GM23338 (cell line): ENCODE measurements at regions not wholly inside any gene's neighbourhood (a gene's known extent, or its start where the extent isn't known, plus 50 kb on each side); places are given as distances from the start of the nearest gene placed in this dataset.

Experiments
- ATAC-seq: fragments of 200-7000 bp; cut with Tn5 transposase; 3 replicates; pipeline ENCODE4 v1.9.1; 2020
- DNase-seq: peaks from one replicate; pipeline ENCODE4 v3.0.0-alpha.2; 2015; ENCODE audit warnings: low spot score
- H2AFZ ChIP-seq: fragments of 200-600 bp; sonication (generic); 2 replicates; pipeline ENCODE4 v1.8.0; 2016; ENCODE audit warnings: antibody characterized with exemption, mild to moderate bottlenecking, moderate library complexity
- H3F3A ChIP-seq: fragments of 200-600 bp; sonication (generic); replicated peaks from 2 replicates; pipeline ENCODE4 v1.8.0; 2017; ENCODE audit warnings: antibody characterized with exemption, mixed run types, low read depth
- H3K27ac ChIP-seq: fragments of 200-600 bp; sonication (generic); 2 replicates; pipeline ENCODE4 v1.6.1; 2016; ENCODE audit warnings: low read depth
- H3K27me3 ChIP-seq: fragments of 200-600 bp; sonication (generic); 2 replicates; pipeline ENCODE4 v1.8.0; 2016; ENCODE audit warnings: mild to moderate bottlenecking, mixed run types, moderate library complexity; ENCODE audit not compliant: insufficient read depth
- H3K36me3 ChIP-seq: fragments of 200-600 bp; sonication (generic); 2 replicates; pipeline ENCODE4 v1.8.0; 2016; ENCODE audit warnings: mild to moderate bottlenecking; ENCODE audit not compliant: insufficient read depth
- H3K4me1 ChIP-seq: fragments of 200-600 bp; sonication (generic); 2 replicates; pipeline ENCODE4 v1.8.0; 2016; ENCODE audit warnings: mild to moderate bottlenecking, moderate library complexity; ENCODE audit not compliant: insufficient read depth
- H3K4me2 ChIP-seq: fragments of 200-600 bp; sonication (generic); 2 replicates; pipeline ENCODE4 v1.7.1; 2017; ENCODE audit warnings: mixed run types
- H3K4me3 ChIP-seq: fragments of 200-600 bp; sonication (generic); 2 replicates; pipeline ENCODE4 v1.6.1; 2016; ENCODE audit warnings: mixed run types
- H3K79me2 ChIP-seq: fragments of 200-600 bp; sonication (generic); replicated peaks from 2 replicates; pipeline ENCODE4 v1.8.0; 2017; ENCODE audit warnings: mild to moderate bottlenecking; ENCODE audit not compliant: insufficient read depth
- H3K9me2 ChIP-seq: fragments of 200-600 bp; sonication (generic); 2 replicates; pipeline ENCODE4 v1.8.0; 2017; ENCODE audit not compliant: insufficient read depth
- H4K20me1 ChIP-seq: fragments of 200-600 bp; sonication (generic); replicated peaks from 2 replicates; pipeline ENCODE4 v1.8.0; 2017; ENCODE audit warnings: mild to moderate bottlenecking; ENCODE audit not compliant: insufficient read depth
- H3K27ac Mint-ChIP-seq: 2 replicates; pipeline ENCODE4 v1.8.0; 2020; ENCODE audit warnings: inconsistent platforms, mild to moderate bottlenecking, moderate library complexity, mixed read lengths
- H3K27me3 Mint-ChIP-seq: 3 replicates; pipeline ENCODE4 v1.8.0; 2022; ENCODE audit warnings: low read depth, mild to moderate bottlenecking, moderate library complexity, mixed read lengths, inconsistent platforms; ENCODE audit not compliant: insufficient read depth, poor library complexity
- H3K36me3 Mint-ChIP-seq: 3 replicates; pipeline ENCODE4 v1.8.0; 2021; ENCODE audit warnings: low read depth, mild to moderate bottlenecking, inconsistent platforms, moderate library complexity, mixed read lengths
- H3K4me1 Mint-ChIP-seq: 3 replicates; pipeline ENCODE4 v1.8.0; 2020; ENCODE audit warnings: mild to moderate bottlenecking, inconsistent platforms, mixed read lengths
- H3K4me3 Mint-ChIP-seq: 3 replicates; pipeline ENCODE4 v1.8.0; 2021; ENCODE audit warnings: moderate library complexity, mild to moderate bottlenecking, inconsistent platforms, mixed read lengths
- H3K9me3 Mint-ChIP-seq: 3 replicates; pipeline ENCODE4 v1.8.0; 2020; ENCODE audit warnings: moderate library complexity, mild to moderate bottlenecking, inconsistent platforms, mixed read lengths
- CREB1 ChIP-seq: fragments of 250-450 bp; sonication (Bioruptor Pico); IDR thresholded peaks from 2 replicates; pipeline ENCODE4 v1.5.0; 2020; ENCODE audit warnings: low read depth, mild to moderate bottlenecking, moderate library complexity
- EZH2 ChIP-seq: fragments of 200-600 bp; sonication (generic); IDR thresholded peaks from one replicate; pipeline ENCODE4 v1.8.0; 2017; ENCODE audit warnings: antibody characterized with exemption, mild to moderate bottlenecking, low read depth; ENCODE audit not compliant: unreplicated experiment
- JUNB ChIP-seq: IDR thresholded peaks from one replicate; pipeline ENCODE4 v1.6.1; 2016; ENCODE audit warnings: antibody characterized with exemption; ENCODE audit not compliant: unreplicated experiment
- POLR2AphosphoS5 ChIP-seq: IDR thresholded peaks from 2 replicates; pipeline ENCODE4 v1.6.1; 2016; ENCODE audit warnings: antibody characterized with exemption, low read depth
- STAT1 ChIP-seq: IDR thresholded peaks from one replicate; pipeline ENCODE4 v1.6.1; 2016; ENCODE audit warnings: antibody characterized with exemption; ENCODE audit not compliant: unreplicated experiment
- ZNF114 ChIP-seq: fragments of 250-450 bp; sonication (Bioruptor Pico); IDR thresholded peaks from 2 replicates; pipeline ENCODE4 v1.5.0; 2020; ENCODE audit warnings: mild to moderate bottlenecking, moderate library complexity
- ZNF331 ChIP-seq: fragments of 250-450 bp; sonication (Bioruptor Pico); IDR thresholded peaks from 2 replicates; pipeline ENCODE4 v1.5.0; 2020; ENCODE audit warnings: low read depth, mild to moderate bottlenecking, moderate library complexity
- TF ChIP-seq, protein P1 (sequence below): IDR thresholded peaks from one replicate; pipeline ENCODE4 v1.6.1; 2018; ENCODE audit warnings: antibody characterized with exemption; ENCODE audit not compliant: unreplicated experiment
- TF ChIP-seq, protein P2 (sequence below): IDR thresholded peaks from 2 replicates; pipeline ENCODE4 v1.6.1; 2016; ENCODE audit warnings: antibody characterized with exemption
- TF ChIP-seq, protein P3 (sequence below), 2 experiments: fragments of 200-600 bp in 1 of 2; sonication (generic) in 1 of 2; conservative IDR thresholded peaks; 2 replicates each; pipeline versions ENCODE4 v1.5.1 to v1.6.1; 2016 to 2017; ENCODE audit warnings: antibody characterized with exemption in 2 of 2, low read depth in 2 of 2, mild to moderate bottlenecking in 2 of 2, moderate library complexity in 1 of 2

DNA sequence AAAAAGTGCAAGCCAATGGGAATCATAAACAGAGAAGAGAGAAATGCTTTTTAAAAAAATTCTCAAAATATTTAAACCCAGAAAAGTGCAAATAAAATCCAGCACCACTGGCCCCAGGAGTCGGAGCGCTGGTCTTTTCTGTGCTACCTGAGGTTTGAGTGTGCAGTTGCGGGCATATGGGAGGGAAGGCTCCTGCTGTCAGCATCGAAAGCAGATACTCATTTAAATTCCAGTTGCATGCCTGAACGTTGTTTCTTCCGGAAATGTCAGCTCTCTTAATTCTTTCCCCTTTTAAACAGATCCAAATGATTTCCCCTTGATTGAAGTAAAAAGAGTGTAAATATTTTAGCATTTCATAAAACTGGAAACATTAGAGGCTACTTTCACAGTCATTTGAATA lies 240.5 kb upstream of the GPR26 start:
- DNase-seq (no peak), ATAC-seq (no peak)
- peaks cover 37% of the 10 kb centered on the region for H3K4me1 Mint-ChIP-seq
- no peaks in the 10 kb centered on the region for H3K36me3 ChIP-seq
- no peak overlapping the region for H3K4me3 Mint-ChIP-seq
- no peak overlapping the region for H3K4me3 ChIP-seq
- no peaks in the 10 kb centered on the region; the same call in 2 of the 3 replicates for H3K9me3 Mint-ChIP-seq
- H4K20me1 ChIP-seq, result no peaks in the 10 kb centered on the region
- no peak overlapping the region for H2AFZ ChIP-seq
- no peaks in the 10 kb centered on the region for H3K79me2 ChIP-seq
- H3K27ac ChIP-seq, result no peak overlapping the region
- TF ChIP-seq, protein P1, sequence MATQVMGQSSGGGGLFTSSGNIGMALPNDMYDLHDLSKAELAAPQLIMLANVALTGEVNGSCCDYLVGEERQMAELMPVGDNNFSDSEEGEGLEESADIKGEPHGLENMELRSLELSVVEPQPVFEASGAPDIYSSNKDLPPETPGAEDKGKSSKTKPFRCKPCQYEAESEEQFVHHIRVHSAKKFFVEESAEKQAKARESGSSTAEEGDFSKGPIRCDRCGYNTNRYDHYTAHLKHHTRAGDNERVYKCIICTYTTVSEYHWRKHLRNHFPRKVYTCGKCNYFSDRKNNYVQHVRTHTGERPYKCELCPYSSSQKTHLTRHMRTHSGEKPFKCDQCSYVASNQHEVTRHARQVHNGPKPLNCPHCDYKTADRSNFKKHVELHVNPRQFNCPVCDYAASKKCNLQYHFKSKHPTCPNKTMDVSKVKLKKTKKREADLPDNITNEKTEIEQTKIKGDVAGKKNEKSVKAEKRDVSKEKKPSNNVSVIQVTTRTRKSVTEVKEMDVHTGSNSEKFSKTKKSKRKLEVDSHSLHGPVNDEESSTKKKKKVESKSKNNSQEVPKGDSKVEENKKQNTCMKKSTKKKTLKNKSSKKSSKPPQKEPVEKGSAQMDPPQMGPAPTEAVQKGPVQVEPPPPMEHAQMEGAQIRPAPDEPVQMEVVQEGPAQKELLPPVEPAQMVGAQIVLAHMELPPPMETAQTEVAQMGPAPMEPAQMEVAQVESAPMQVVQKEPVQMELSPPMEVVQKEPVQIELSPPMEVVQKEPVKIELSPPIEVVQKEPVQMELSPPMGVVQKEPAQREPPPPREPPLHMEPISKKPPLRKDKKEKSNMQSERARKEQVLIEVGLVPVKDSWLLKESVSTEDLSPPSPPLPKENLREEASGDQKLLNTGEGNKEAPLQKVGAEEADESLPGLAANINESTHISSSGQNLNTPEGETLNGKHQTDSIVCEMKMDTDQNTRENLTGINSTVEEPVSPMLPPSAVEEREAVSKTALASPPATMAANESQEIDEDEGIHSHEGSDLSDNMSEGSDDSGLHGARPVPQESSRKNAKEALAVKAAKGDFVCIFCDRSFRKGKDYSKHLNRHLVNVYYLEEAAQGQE, result no peak
- TF ChIP-seq JUNB (no peak), POLR2AphosphoS5 (no peak), EZH2 (no peak), CREB1 (no peak), ZNF331 (CRISPR knock-in tag) (no peak), ZNF114 (no peak), STAT1 (no peak)
- TF ChIP-seq, protein P2, sequence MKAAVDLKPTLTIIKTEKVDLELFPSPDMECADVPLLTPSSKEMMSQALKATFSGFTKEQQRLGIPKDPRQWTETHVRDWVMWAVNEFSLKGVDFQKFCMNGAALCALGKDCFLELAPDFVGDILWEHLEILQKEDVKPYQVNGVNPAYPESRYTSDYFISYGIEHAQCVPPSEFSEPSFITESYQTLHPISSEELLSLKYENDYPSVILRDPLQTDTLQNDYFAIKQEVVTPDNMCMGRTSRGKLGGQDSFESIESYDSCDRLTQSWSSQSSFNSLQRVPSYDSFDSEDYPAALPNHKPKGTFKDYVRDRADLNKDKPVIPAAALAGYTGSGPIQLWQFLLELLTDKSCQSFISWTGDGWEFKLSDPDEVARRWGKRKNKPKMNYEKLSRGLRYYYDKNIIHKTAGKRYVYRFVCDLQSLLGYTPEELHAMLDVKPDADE, result no peak
- TF ChIP-seq, protein P3, sequence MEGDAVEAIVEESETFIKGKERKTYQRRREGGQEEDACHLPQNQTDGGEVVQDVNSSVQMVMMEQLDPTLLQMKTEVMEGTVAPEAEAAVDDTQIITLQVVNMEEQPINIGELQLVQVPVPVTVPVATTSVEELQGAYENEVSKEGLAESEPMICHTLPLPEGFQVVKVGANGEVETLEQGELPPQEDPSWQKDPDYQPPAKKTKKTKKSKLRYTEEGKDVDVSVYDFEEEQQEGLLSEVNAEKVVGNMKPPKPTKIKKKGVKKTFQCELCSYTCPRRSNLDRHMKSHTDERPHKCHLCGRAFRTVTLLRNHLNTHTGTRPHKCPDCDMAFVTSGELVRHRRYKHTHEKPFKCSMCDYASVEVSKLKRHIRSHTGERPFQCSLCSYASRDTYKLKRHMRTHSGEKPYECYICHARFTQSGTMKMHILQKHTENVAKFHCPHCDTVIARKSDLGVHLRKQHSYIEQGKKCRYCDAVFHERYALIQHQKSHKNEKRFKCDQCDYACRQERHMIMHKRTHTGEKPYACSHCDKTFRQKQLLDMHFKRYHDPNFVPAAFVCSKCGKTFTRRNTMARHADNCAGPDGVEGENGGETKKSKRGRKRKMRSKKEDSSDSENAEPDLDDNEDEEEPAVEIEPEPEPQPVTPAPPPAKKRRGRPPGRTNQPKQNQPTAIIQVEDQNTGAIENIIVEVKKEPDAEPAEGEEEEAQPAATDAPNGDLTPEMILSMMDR (conservative IDR thresholded peaks at IDR 0.05; ENCODE audit: low read depth in 2 of 2), result no peak
- peaks cover 9% of the 10 kb centered on the region; the same call in 1 of the 2 replicates for H3K9me2 ChIP-seq
- H3K27ac Mint-ChIP-seq, result no peak overlapping the region
- no peaks in the 10 kb centered on the region for H3K36me3 Mint-ChIP-seq
- H3K27me3 ChIP-seq, result no peaks in the 10 kb centered on the region
- H3K27me3 Mint-ChIP-seq, result peaks cover 4% of the 10 kb centered on the region
- H3F3A ChIP-seq, result no peaks in the 10 kb centered on the region
- peaks cover 7% of the 10 kb centered on the region; the same call in 1 of the 2 replicates for H3K4me1 ChIP-seq
- H3K4me2 ChIP-seq, result no peak overlapping the region
